ENCODE measurements at regions not wholly inside any gene's neighbourhood (a gene's known extent, or its start where the extent isn't known, plus 50 kb on each side); places are given as distances from the start of the nearest gene placed in this dataset.
A peak's percentile ranks its signal among the peaks of the same experiment; 100 is the strongest.

DNA sequence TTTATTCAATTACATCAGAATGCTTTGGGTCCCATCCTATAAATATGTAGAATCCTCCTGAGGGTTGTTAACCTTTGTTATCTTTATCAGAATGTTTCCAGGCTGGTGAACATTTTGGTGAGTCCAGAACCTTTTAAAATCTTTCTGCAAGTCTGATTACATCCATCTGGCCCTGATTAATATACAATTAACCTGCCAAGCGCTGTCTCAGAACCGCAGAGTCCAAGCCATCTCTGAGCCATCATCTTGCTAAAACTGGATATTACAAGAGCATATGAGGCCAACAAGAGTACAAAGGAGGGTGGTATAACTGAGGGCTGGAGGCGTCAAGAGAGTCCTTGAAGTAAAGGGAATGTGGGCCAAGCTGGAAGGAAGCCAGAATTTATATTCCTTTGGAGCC is 88.6 kb upstream of the ZC3H11B start:
- no peak overlapping the region for H3K27ac Mint-ChIP-seq (ENCODE audit: low read depth, unreplicated experiment)
- H3K9me3 Mint-ChIP-seq (ENCODE audit: unreplicated experiment) = no peaks in the 10 kb centered on the region
- TF ChIP-seq, protein P1, sequence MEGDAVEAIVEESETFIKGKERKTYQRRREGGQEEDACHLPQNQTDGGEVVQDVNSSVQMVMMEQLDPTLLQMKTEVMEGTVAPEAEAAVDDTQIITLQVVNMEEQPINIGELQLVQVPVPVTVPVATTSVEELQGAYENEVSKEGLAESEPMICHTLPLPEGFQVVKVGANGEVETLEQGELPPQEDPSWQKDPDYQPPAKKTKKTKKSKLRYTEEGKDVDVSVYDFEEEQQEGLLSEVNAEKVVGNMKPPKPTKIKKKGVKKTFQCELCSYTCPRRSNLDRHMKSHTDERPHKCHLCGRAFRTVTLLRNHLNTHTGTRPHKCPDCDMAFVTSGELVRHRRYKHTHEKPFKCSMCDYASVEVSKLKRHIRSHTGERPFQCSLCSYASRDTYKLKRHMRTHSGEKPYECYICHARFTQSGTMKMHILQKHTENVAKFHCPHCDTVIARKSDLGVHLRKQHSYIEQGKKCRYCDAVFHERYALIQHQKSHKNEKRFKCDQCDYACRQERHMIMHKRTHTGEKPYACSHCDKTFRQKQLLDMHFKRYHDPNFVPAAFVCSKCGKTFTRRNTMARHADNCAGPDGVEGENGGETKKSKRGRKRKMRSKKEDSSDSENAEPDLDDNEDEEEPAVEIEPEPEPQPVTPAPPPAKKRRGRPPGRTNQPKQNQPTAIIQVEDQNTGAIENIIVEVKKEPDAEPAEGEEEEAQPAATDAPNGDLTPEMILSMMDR (IDR thresholded peaks at IDR 0.05; ENCODE audit: unreplicated experiment) = no peak
- no peaks in the 10 kb centered on the region for H3K36me3 Mint-ChIP-seq (ENCODE audit: insufficient read depth, unreplicated experiment)
- H3K4me3 Mint-ChIP-seq (ENCODE audit: unreplicated experiment) = no peak overlapping the region
- DNase-seq (ENCODE audit: unreplicated experiment) = no peak
- ChIA-PET CTCF (no interaction called here), POLR2A (no interaction called here)
- intact Hi-C loops (cut with micrococcal nuclease) = no loop called here
- no peaks in the 10 kb centered on the region for H3K4me1 Mint-ChIP-seq (ENCODE audit: insufficient read depth, unreplicated experiment)
- peaks cover 41% of the 10 kb centered on the region for H3K27me3 Mint-ChIP-seq (ENCODE audit: insufficient read depth, unreplicated experiment)
- BruUV-seq (replicated peaks) = no TSS peak

- ChIA-PET POLR2A (no interaction called here), CTCF (no interaction called here)
- H3K4me1 Mint-ChIP-seq (ENCODE audit: insufficient read depth, unreplicated experiment) = no peaks in the 10 kb centered on the region
- intact Hi-C loops (cut with micrococcal nuclease) = no loop called here
- no peaks in the 10 kb centered on the region for H3K36me3 Mint-ChIP-seq (ENCODE audit: insufficient read depth, unreplicated experiment)
- peaks cover 51% of the 10 kb centered on the region for H3K27me3 Mint-ChIP-seq (ENCODE audit: insufficient read depth, unreplicated experiment)
- BruUV-seq (replicated peaks) = no TSS peak
- no peak overlapping the region for H3K4me3 Mint-ChIP-seq (ENCODE audit: unreplicated experiment)
- H3K9me3 Mint-ChIP-seq (ENCODE audit: unreplicated experiment) = no peaks in the 10 kb centered on the region
- DNase-seq (ENCODE audit: unreplicated experiment) = peak; percentile 50
- no peak overlapping the region for H3K27ac Mint-ChIP-seq (ENCODE audit: low read depth, unreplicated experiment)
- TF ChIP-seq, protein P1 (IDR thresholded peaks at IDR 0.05; ENCODE audit: unreplicated experiment) = no peak
These were observed 87.0 kb upstream of the ZC3H11B start for GRCh38 chr1:219699870-219700269.

DNA sequence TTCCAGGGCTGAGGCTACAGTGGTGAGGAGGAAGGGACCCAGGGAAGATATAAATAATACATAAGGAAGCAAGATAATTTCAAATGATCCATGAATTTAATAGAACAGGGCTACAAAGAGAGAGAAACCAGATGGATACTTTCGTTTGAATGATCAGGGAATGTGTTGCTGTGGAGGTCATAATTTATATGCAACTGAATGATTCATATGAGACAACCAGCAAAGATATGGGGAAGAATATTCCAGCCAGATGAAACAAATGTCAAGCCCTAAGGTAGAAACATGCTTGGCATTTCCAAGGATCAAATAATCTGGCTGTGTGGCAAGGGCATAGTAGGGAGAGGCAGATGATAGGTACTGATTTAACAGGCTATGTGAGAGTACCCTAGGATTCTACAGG is 84.8 kb upstream of the ZC3H11B start:
- intact Hi-C loops (cut with micrococcal nuclease) = no loop called here
- no TSS peak for BruUV-seq (replicated peaks)
- no peaks in the 10 kb centered on the region for H3K9me3 Mint-ChIP-seq (ENCODE audit: unreplicated experiment)
- H3K4me3 Mint-ChIP-seq (ENCODE audit: unreplicated experiment) = no peak overlapping the region
- DNase-seq (ENCODE audit: unreplicated experiment) = no peak
- peaks cover 69% of the 10 kb centered on the region for H3K27me3 Mint-ChIP-seq (ENCODE audit: insufficient read depth, unreplicated experiment)
- no peak overlapping the region for H3K27ac Mint-ChIP-seq (ENCODE audit: low read depth, unreplicated experiment)
- ChIA-PET CTCF (no interaction called here), POLR2A (no interaction called here)
- TF ChIP-seq, protein P1 (IDR thresholded peaks at IDR 0.05; ENCODE audit: unreplicated experiment) = no peak
- no peaks in the 10 kb centered on the region for H3K36me3 Mint-ChIP-seq (ENCODE audit: insufficient read depth, unreplicated experiment)
- H3K4me1 Mint-ChIP-seq (ENCODE audit: insufficient read depth, unreplicated experiment) = no peaks in the 10 kb centered on the region

DNA sequence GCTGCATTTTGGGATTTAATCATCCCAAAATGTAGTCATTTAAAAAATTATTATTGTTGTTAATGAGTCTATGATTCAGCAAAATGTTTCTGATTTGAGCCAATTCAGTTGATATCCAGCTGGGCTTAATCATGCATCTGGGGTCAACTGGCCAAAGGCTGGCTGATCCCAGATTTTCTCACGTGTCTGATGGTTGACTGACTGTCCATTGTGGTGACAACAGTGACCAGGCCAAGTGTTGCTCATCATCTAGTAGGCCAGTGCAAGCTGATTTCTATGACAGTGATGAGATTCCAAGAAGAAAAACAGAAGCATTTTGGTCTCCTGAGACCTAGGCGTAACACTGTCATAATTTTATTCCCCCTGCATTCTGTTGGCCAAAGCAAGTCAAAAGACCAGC is 80.1 kb upstream of the ZC3H11B start:
- CTCF ChIA-PET = no interaction called here
- POLR2A ChIA-PET = no interaction called here
- no peak overlapping the region for H3K4me3 Mint-ChIP-seq (ENCODE audit: unreplicated experiment)
- DNase-seq (ENCODE audit: unreplicated experiment) = no peak
- intact Hi-C loops (cut with micrococcal nuclease) = no loop called here
- H3K36me3 Mint-ChIP-seq (ENCODE audit: insufficient read depth, unreplicated experiment) = no peaks in the 10 kb centered on the region
- H3K9me3 Mint-ChIP-seq (ENCODE audit: unreplicated experiment) = no peaks in the 10 kb centered on the region
- H3K27ac Mint-ChIP-seq (ENCODE audit: low read depth, unreplicated experiment) = no peak overlapping the region
- H3K27me3 Mint-ChIP-seq (ENCODE audit: insufficient read depth, unreplicated experiment) = peaks cover 80% of the 10 kb centered on the region
- TF ChIP-seq, protein P1 (IDR thresholded peaks at IDR 0.05; ENCODE audit: unreplicated experiment) = no peak
- no TSS peak for BruUV-seq (replicated peaks)
- H3K4me1 Mint-ChIP-seq (ENCODE audit: insufficient read depth, unreplicated experiment) = no peaks in the 10 kb centered on the region

Measured in MCF 10A (cell line).